ENCODE measurements at regions not wholly inside any gene's neighbourhood (a gene's known extent, or its start where the extent isn't known, plus 50 kb on each side); places are given as distances from the start of the nearest gene placed in this dataset.

DNA sequence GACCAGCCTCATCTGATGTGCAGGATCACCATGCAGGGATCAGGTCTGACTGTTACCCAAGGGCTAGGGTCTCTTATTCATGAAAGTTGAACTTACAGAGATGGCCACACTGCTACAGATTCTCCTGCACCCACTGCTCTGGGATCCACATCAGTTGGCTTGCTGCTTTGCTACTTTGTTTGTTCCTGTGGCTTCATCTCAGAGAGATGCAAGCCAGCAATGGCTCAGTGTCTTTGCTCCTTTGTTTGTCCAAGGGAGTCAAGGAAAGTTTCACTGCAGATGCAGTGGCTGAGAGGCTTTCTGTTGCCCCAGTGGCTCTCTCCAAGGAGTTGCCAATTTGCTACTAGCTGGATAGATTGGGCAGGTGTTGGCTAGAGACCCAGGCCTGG, 70.3 kb upstream of the UGT2B7 start:
- no peaks in the 10 kb centered on the region for H3K36me3 ChIP-seq (replicated peaks; ENCODE audit: insufficient read depth, low read depth)
- no peak overlapping the region for H2AFZ ChIP-seq
- no peaks in the 10 kb centered on the region for H3K79me2 ChIP-seq
- H4K20me1 ChIP-seq (ENCODE audit: insufficient read depth, poor library complexity, severe bottlenecking) = no peaks in the 10 kb centered on the region
- no peak for TF ChIP-seq EZH2 (IDR thresholded peaks at IDR 0.05; ENCODE audit: borderline replicate concordance)
- TF ChIP-seq EZH2phosphoT487 (IDR thresholded peaks at IDR 0.05; ENCODE audit: low read depth, severe bottlenecking, unreplicated experiment) = no peak
- TF ChIP-seq, protein P1, sequence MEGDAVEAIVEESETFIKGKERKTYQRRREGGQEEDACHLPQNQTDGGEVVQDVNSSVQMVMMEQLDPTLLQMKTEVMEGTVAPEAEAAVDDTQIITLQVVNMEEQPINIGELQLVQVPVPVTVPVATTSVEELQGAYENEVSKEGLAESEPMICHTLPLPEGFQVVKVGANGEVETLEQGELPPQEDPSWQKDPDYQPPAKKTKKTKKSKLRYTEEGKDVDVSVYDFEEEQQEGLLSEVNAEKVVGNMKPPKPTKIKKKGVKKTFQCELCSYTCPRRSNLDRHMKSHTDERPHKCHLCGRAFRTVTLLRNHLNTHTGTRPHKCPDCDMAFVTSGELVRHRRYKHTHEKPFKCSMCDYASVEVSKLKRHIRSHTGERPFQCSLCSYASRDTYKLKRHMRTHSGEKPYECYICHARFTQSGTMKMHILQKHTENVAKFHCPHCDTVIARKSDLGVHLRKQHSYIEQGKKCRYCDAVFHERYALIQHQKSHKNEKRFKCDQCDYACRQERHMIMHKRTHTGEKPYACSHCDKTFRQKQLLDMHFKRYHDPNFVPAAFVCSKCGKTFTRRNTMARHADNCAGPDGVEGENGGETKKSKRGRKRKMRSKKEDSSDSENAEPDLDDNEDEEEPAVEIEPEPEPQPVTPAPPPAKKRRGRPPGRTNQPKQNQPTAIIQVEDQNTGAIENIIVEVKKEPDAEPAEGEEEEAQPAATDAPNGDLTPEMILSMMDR (IDR thresholded peaks at IDR 0.05; ENCODE audit: poor library complexity) = no peak
- H3K9me2 ChIP-seq (replicated peaks; ENCODE audit: insufficient read depth) = no peaks in the 10 kb centered on the region
- H3K4me2 ChIP-seq = no peak overlapping the region
- no peaks in the 10 kb centered on the region for H3K4me1 ChIP-seq (ENCODE audit: insufficient read depth)
- no peak for DNase-seq (ENCODE audit: low spot score)
- H3K9me3 ChIP-seq (ENCODE audit: low read depth) = no peaks in the 10 kb centered on the region
- no peaks in the 10 kb centered on the region for H3K27me3 ChIP-seq
- H3K27ac ChIP-seq = no peak overlapping the region
- no peak overlapping the region for H3K4me3 ChIP-seq

DNA sequence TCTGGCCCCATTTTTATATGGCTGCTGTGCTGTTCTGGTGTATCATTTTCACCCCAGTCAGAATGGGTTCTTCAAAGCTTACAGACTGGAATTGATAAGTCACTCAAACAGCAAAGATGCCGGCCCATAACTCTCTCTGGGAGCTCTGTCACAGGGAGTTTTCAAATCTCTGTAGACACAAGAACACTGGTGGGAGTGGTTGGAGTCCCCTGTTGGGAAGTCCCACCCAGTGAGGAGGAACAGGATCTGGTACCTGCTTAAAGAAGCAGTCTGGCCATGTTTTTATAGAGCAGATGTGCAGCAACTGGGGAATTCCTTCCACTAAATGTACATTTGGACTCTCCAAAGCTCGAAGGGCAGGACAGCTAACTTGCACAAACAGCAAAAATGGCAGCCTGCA, 69.3 kb upstream of the UGT2B7 start:
- DNase-seq (ENCODE audit: low spot score) = no peak
- Histone ChIP-seq H3K36me3 (replicated peaks; ENCODE audit: insufficient read depth, low read depth) (no peaks in the 10 kb centered on the region), H3K4me1 (ENCODE audit: insufficient read depth) (no peaks in the 10 kb centered on the region), H3K4me2 (no peak overlapping the region), H3K9me2 (replicated peaks; ENCODE audit: insufficient read depth) (no peaks in the 10 kb centered on the region), H3K4me3 (no peak overlapping the region), H4K20me1 (ENCODE audit: insufficient read depth, poor library complexity, severe bottlenecking) (no peaks in the 10 kb centered on the region), H3K9me3 (ENCODE audit: low read depth) (no peaks in the 10 kb centered on the region), H2AFZ (no peak overlapping the region), H3K27me3 (no peaks in the 10 kb centered on the region), H3K79me2 (no peaks in the 10 kb centered on the region), H3K27ac (no peak overlapping the region)
- TF ChIP-seq EZH2phosphoT487 (IDR thresholded peaks at IDR 0.05; ENCODE audit: low read depth, severe bottlenecking, unreplicated experiment) (no peak), EZH2 (IDR thresholded peaks at IDR 0.05; ENCODE audit: borderline replicate concordance) (no peak)
- TF ChIP-seq, protein P1 (IDR thresholded peaks at IDR 0.05; ENCODE audit: poor library complexity) = no peak
- WGBS (ENCODE audit: low lambda C conversion rate, missing lambda C conversion rate) = 98% methylated on average over 2 of the region's 2 CpGs

- Histone ChIP-seq H3K4me3 (no peak overlapping the region), H4K20me1 (ENCODE audit: insufficient read depth, poor library complexity, severe bottlenecking) (no peaks in the 10 kb centered on the region), H3K9me2 (replicated peaks; ENCODE audit: insufficient read depth) (no peaks in the 10 kb centered on the region), H3K36me3 (replicated peaks; ENCODE audit: insufficient read depth, low read depth) (no peaks in the 10 kb centered on the region), H3K4me2 (no peak overlapping the region), H2AFZ (no peak overlapping the region), H3K79me2 (no peaks in the 10 kb centered on the region), H3K4me1 (ENCODE audit: insufficient read depth) (no peaks in the 10 kb centered on the region), H3K27me3 (no peaks in the 10 kb centered on the region), H3K9me3 (ENCODE audit: low read depth) (no peaks in the 10 kb centered on the region), H3K27ac (no peak overlapping the region)
- no peak for DNase-seq (ENCODE audit: low spot score)
- 91% methylated on average over 4 of the region's 4 CpGs for WGBS (ENCODE audit: low lambda C conversion rate, missing lambda C conversion rate)
- TF ChIP-seq EZH2 (IDR thresholded peaks at IDR 0.05; ENCODE audit: borderline replicate concordance) = no peak
- TF ChIP-seq, protein P1 (IDR thresholded peaks at IDR 0.05; ENCODE audit: poor library complexity) = no peak
- TF ChIP-seq EZH2phosphoT487 (IDR thresholded peaks at IDR 0.05; ENCODE audit: low read depth, severe bottlenecking, unreplicated experiment) = no peak
These were observed 65.9 kb upstream of the UGT2B7 start for GRCh38 chr4:69030326-69030725.
